ENCODE measurements at regions not wholly inside any gene's neighbourhood (a gene's known extent, or its start where the extent isn't known, plus 50 kb on each side); places are given as distances from the start of the nearest gene placed in this dataset.

DNA sequence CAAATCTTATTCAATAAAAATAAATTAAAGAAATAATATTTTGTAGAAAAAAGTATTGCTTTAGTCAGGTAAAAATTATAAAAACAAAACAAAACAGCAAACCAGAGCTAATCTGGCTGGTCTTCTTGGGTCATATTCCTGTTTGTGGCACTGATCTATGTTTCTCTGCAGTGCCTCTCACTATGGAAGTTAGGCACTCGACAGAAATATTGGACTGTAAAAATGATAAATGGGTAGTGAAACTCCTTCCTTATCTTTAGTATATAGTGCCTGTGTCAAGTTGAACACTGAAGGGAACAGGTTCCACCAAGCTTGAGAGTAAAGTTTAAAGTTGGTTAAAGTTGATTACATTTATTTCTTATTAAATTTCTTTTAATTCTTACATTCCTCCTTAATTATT, 1195.6 kb upstream of the GBE1 start:
- no peak for DNase-seq (ENCODE audit: low read depth)
- H3K4me3 ChIP-seq (ENCODE audit: low read length): no peak overlapping the region
- TF ChIP-seq, protein P1, sequence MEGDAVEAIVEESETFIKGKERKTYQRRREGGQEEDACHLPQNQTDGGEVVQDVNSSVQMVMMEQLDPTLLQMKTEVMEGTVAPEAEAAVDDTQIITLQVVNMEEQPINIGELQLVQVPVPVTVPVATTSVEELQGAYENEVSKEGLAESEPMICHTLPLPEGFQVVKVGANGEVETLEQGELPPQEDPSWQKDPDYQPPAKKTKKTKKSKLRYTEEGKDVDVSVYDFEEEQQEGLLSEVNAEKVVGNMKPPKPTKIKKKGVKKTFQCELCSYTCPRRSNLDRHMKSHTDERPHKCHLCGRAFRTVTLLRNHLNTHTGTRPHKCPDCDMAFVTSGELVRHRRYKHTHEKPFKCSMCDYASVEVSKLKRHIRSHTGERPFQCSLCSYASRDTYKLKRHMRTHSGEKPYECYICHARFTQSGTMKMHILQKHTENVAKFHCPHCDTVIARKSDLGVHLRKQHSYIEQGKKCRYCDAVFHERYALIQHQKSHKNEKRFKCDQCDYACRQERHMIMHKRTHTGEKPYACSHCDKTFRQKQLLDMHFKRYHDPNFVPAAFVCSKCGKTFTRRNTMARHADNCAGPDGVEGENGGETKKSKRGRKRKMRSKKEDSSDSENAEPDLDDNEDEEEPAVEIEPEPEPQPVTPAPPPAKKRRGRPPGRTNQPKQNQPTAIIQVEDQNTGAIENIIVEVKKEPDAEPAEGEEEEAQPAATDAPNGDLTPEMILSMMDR (IDR thresholded peaks at IDR 0.05; ENCODE audit: insufficient read depth, low read depth, low read length, missing control alignments): no peak

DNA sequence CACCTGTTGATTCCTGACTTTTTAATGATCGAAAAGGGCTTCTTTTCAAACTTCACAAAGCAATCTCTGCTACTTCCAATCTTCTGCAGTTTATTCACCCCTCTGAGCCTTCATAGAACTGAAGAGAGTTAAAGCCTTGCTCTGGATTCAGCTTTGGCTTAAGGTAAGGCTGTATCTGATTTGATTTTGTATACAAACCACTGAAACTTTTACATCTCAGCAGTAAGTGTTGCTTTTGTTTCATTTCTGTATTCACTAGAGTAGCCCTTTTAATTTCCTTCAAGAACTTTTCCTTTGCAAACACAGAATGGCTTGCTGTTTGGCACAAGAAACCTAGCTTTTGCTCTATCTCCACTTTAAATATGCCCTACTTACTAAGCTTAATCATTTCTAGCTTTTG, 1193.0 kb upstream of the GBE1 start:
- TF ChIP-seq, protein P1 (IDR thresholded peaks at IDR 0.05; ENCODE audit: insufficient read depth, low read depth, low read length, missing control alignments): no peak
- H3K4me3 ChIP-seq (ENCODE audit: low read length): no peak overlapping the region
- no peak for DNase-seq (ENCODE audit: low read depth)

GRCh38 chr3:82942041-82942440, 1180.6 kb upstream of the GBE1 start:
- TF ChIP-seq, protein P1 (IDR thresholded peaks at IDR 0.05; ENCODE audit: insufficient read depth, low read depth, low read length, missing control alignments): no peak
- no peak for DNase-seq (ENCODE audit: low read depth)
- no peak overlapping the region for H3K4me3 ChIP-seq (ENCODE audit: low read length)

DNA sequence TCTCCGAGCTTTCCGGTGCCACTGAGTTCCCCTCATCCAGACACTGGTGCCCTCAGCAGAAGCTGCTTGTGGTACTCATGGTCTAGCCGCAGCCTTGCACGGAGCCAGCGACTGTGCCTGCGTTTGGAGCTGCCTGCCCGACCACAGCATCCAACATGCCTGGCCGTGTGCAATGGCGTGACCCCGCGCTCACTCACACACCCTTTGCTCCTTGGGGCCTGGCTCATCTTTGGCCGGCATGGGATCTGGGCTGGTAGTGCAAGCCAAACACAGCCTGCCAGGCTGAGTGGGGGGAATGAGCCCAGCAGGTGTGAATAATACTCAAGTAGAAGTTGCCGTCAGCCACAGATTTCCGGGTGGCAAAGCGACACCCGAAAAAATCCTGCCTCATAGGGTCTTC, 1178.7 kb upstream of the GBE1 start:
- TF ChIP-seq, protein P1 (IDR thresholded peaks at IDR 0.05; ENCODE audit: insufficient read depth, low read depth, low read length, missing control alignments): no peak
- no peak overlapping the region for H3K4me3 ChIP-seq (ENCODE audit: low read length)
- no peak for DNase-seq (ENCODE audit: low read depth)

DNA sequence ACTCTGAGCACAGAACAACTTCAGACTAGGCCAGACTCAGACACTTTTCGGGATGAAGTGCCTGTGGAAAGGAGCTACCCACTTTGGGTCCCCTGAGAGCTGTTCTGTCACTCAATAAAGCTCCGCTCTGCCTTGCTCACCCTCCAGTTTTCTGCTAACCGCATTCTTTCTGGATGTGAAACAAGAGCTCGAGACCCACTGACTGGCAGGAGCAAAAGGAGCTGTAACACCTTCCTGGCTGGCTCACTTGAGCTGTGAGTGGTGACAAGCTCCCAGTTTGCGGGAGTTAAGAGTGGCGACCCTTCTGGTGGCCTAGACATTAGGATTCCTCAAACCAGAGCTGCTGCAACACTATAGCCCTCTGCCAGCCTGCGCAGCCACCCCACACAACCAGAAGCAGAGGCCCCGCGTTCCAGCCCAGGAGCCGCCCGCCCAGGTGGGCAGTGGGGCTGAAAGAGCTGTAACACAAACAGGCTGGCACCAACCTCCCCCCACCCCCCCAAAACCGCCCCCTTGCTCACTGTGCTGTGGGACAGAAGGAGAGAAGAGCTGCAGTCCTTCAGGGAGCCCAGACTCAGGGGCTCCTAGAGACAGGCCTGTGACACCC, 1178.1 kb upstream of the GBE1 start:
- no peak for DNase-seq (ENCODE audit: low read depth)
- TF ChIP-seq, protein P1 (IDR thresholded peaks at IDR 0.05; ENCODE audit: insufficient read depth, low read depth, low read length, missing control alignments): no peak

DNA sequence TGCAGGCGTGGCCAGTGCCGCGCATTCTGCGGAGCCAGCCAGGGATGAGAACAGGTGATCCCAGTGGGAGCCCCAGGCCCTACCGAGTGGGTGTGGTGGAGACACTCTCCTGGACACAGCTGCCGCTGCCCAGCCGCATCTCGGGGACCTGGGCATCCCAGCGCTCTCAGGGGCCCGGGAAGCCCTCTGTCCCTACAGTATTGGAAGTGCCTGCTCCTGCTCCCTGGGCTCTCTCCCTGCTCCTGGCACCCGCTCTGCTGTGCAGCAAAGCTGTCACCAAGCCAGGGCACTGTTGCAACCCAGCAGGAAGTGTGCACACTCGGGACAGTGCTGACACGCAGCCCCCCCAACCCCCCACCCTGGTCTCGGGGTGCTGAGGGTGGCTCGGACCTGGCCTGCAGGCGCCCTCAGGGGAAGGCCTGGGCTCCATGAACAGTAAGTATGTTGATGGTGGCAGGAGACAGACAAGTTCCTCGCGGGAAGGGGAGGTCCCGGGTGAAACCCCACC, 1177.4 kb upstream of the GBE1 start:
- no peak for DNase-seq (ENCODE audit: low read depth)
- H3K4me3 ChIP-seq (ENCODE audit: low read length): no peak overlapping the region
- TF ChIP-seq, protein P1 (IDR thresholded peaks at IDR 0.05; ENCODE audit: insufficient read depth, low read depth, low read length, missing control alignments): no peak

More for the DNA sequence above, 1178.1 kb upstream of the GBE1 start:
- H3K4me3 ChIP-seq (ENCODE audit: low read length): no peak overlapping the region

Measured in epithelial cell of esophagus (primary cell).